AG04450 (cell line): ENCODE measurements at regions not wholly inside any gene's neighbourhood (a gene's known extent, or its start where the extent isn't known, plus 50 kb on each side); places are given as distances from the start of the nearest gene placed in this dataset.

ENCODE experiments used
- CTCF ChIA-PET: fragments of 300-600, 350-600 bp; formaldehyde crosslinking; extraction: SDS; loops from one replicate; lab custom pipeline; 2022; ENCODE audit warnings: antibody characterized with exemption, inconsistent platforms; lab: Charles Lee
- POLR2A ChIA-PET: fragments of 350-600 bp; formaldehyde crosslinking; extraction: SDS; loops from one replicate; lab custom pipeline; 2021; ENCODE audit warnings: antibody characterized with exemption, inconsistent platforms; lab: Yijun Ruan, JAX
- DNase-seq: peaks from one replicate; pipeline ENCODE4 v3.0.0-alpha.2; 2011; ENCODE audit warnings: low read depth, low spot score
- H3K27ac ChIP-seq: one replicate; pipeline ENCODE4 v1.5.1; 2012; ENCODE audit warnings: low read depth, low read length, control low read depth
- H3K27me3 ChIP-seq: one replicate; pipeline ENCODE4 v1.6.0; 2012; ENCODE audit warnings: low read length; ENCODE audit not compliant: control insufficient read depth, insufficient read depth
- H3K4me3 ChIP-seq: 2 replicates; pipeline ENCODE4 v1.5.1; 2011; ENCODE audit warnings: mild to moderate bottlenecking, low read depth, low read length, control low read depth
- H3K9me3 ChIP-seq: 2 replicates; pipeline ENCODE4 v1.5.1; 2012; ENCODE audit warnings: low read length; ENCODE audit not compliant: control insufficient read depth, insufficient read depth
- CTCF ChIP-seq: IDR thresholded peaks from 2 replicates; pipeline ENCODE4 v1.5.1; 2011; ENCODE audit warnings: low read depth, low read length, control low read depth, inconsistent platforms

- no peak overlapping the region for H3K4me3 ChIP-seq
- POLR2A ChIA-PET = no interaction called here
These were observed 219.7 kb upstream of the SPRED2 start for GRCh38 chr2:65652066-65652465.

GRCh38 chr2:65649811-65650589 is 217.6 kb upstream of the SPRED2 start:
- H3K4me3 ChIP-seq = no peak overlapping the region
- no peak for TF ChIP-seq CTCF
- H3K27ac ChIP-seq = no peak overlapping the region
- no peaks in the 10 kb centered on the region for H3K27me3 ChIP-seq
- CTCF ChIA-PET = interaction anchor here (0.7 to 5.0 kb wide), 2 partner anchors 10 to 151 kb away, joined by 3 to 23 read pairs; no protein-coding TSS in a partner anchor
- POLR2A ChIA-PET = no interaction called here
- no peaks in the 10 kb centered on the region for H3K9me3 ChIP-seq
- DNase-seq = no peak

More at GRCh38 chr2:65652066-65652465, 219.7 kb upstream of the SPRED2 start:
- CTCF ChIA-PET = interaction anchor here (5.0 kb wide), 1 partner anchor 12 kb away, joined by 23 read pairs; no protein-coding TSS in a partner anchor
- Histone ChIP-seq H3K27me3 (no peaks in the 10 kb centered on the region), H3K9me3 (no peaks in the 10 kb centered on the region), H3K27ac (no peak overlapping the region)
- DNase-seq = no peak
- TF ChIP-seq CTCF = no peak

GRCh38 chr2:65647249-65647842 is 214.9 kb upstream of the SPRED2 start:
- H3K9me3 ChIP-seq = no peaks in the 10 kb centered on the region
- peaks cover 3% of the 10 kb centered on the region for H3K27me3 ChIP-seq
- DNase-seq = no peak
- ChIA-PET POLR2A (no interaction called here), CTCF (no interaction called here)
- no peak overlapping the region for H3K27ac ChIP-seq
- no peak overlapping the region for H3K4me3 ChIP-seq
- TF ChIP-seq CTCF = no peak

GRCh38 chr2:65640793-65641103 is 208.3 kb upstream of the SPRED2 start:
- Histone ChIP-seq H3K9me3 (no peaks in the 10 kb centered on the region), H3K4me3 (no peak overlapping the region), H3K27me3 (peaks cover 7% of the 10 kb centered on the region), H3K27ac (no peak overlapping the region)
- no peak for DNase-seq
- TF ChIP-seq CTCF = no peak
- ChIA-PET POLR2A (no interaction called here), CTCF (interaction anchor here (0.7 to 5.9 kb wide), 27 partner anchors 8 to 793 kb away, joined by 3 to 42 read pairs (median 4); no protein-coding TSS in a partner anchor)
